Tibial nerve (tissue), 4 donors: ENCODE measurements at regions not wholly inside any gene's neighbourhood (a gene's known extent, or its start where the extent isn't known, plus 50 kb on each side); places are given as distances from the start of the nearest gene placed in this dataset.

Experiments
- EP300 ChIP-seq, 2 donors: sonication (generic); formaldehyde crosslinking; IDR thresholded peaks; one replicate each; pipeline ENCODE4 v1.6.1; 2017; ENCODE audit warnings: antibody characterized with exemption in 2 of 2, mild to moderate bottlenecking in 1 of 2
- POLR2A ChIP-seq, 2 donors: fragments of 450-650 bp; IDR thresholded peaks; one replicate each; pipeline ENCODE4 v1.6.1; 2017; ENCODE audit warnings: antibody characterized with exemption in 2 of 2, mild to moderate bottlenecking in 2 of 2, moderate library complexity in 2 of 2
- TF ChIP-seq, protein P1 (sequence below), 5 experiments: fragments of 200-600 bp in 3 of 5; fragments of 450-650 bp in 2 of 5; sonication (generic) in 3 of 5; IDR thresholded peaks; one replicate each; pipeline ENCODE4 v1.5.1; 2016 to 2019; ENCODE audit warnings: antibody characterized with exemption in 5 of 5, mild to moderate bottlenecking in 3 of 5, moderate library complexity in 2 of 5

DNA sequence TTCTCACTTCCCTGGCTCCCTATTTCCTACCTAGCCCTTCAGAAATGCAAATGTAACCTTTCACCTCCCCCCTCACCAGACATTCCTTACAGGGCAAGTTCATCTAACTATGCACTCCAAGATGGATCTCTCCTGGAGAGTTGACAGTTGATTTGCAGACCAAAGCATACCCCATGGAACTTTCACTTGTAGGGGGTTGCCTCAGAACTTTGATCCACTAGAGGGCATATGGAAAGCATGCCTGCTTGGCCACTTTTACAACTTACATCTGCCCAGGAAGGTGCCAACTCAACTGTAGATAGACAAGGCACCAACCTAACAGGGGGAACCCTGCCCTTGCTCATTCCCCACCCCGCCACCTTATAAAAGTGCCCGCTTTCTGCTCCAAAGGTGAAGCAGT lies 187.8 kb downstream of the NXNL2 start:
- TF ChIP-seq, protein P1, sequence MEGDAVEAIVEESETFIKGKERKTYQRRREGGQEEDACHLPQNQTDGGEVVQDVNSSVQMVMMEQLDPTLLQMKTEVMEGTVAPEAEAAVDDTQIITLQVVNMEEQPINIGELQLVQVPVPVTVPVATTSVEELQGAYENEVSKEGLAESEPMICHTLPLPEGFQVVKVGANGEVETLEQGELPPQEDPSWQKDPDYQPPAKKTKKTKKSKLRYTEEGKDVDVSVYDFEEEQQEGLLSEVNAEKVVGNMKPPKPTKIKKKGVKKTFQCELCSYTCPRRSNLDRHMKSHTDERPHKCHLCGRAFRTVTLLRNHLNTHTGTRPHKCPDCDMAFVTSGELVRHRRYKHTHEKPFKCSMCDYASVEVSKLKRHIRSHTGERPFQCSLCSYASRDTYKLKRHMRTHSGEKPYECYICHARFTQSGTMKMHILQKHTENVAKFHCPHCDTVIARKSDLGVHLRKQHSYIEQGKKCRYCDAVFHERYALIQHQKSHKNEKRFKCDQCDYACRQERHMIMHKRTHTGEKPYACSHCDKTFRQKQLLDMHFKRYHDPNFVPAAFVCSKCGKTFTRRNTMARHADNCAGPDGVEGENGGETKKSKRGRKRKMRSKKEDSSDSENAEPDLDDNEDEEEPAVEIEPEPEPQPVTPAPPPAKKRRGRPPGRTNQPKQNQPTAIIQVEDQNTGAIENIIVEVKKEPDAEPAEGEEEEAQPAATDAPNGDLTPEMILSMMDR (IDR thresholded peaks at IDR 0.05), result peak in 1 of 5 experiments; percentile 20
- TF ChIP-seq POLR2A (IDR thresholded peaks at IDR 0.05) (no peak), EP300 (IDR thresholded peaks at IDR 0.05) (no peak)
